Eye (tissue), 1 donor: ENCODE measurements at regions not wholly inside any gene's neighbourhood (a gene's known extent, or its start where the extent isn't known, plus 50 kb on each side); places are given as distances from the start of the nearest gene placed in this dataset.

Source experiments
- DNase-seq: peaks from one replicate; pipeline ENCODE4 v3.0.0-alpha.2; 2015

DNA sequence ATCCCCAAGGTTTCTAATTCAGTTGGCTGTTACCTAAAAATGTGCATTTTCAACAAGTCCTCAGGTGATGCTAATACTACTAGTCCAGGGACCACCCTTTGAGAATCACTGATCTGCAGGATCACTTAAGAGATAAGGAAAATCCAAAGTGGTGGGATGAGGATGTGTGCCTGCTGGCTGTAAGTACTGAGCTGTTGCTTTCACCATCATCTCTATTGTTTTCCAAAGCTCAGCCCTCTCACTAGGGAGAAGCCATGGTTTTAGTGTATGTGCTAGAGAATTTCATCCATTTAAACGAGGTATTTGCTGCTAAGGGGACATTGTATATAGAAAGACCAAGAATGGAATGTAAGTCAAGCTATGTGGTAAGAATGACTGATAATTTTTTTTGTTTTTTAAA lies 202.3 kb downstream of the KIF21A start:
- no peak for DNase-seq

DNA sequence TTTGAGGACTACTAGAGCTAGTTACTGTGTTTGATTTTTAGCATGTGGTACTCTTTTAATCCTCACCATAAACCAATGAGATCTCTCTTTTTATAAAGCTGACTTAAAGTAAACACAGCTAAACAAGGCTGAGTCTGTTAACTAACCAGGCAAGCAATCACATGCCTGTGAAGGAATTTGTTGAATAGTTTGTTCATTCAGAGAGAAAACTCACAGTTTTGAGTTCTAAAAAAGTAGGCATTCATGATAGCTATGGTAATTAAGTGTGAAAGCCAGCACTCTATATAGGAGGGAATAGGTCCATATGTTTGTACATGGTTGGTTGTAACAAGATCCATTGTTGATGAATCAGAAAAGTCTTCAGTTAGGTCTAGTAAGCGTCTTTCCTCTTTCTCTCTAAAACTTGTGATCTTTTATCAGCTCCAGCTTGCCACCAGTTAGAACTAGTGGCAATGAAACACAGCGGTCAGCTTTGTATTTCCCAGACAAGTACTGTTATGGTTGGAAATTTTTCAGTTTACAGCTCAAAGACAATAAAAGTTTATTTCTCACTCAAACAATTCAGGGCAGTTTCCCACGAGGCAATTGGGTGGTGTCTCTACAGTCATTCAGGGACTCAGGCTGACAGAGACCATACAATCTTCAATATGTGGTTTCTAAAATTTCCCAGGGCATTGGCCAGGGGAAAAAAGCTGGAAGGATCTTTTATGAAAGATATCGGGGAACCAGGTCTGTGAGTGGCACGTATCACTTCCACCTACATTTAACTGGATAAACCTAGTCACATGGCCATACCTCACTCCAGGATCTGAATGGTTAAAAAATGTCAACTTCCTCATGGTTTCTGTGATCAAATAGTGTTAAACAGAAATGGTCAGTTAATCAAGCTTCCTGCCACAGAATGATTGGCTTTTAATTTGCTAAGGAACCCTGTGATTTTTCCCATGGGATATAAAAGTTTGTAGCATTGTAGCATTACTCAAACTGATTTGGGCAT lies 203.1 kb downstream of the KIF21A start:
- DNase-seq, result peak; percentile 9

DNA sequence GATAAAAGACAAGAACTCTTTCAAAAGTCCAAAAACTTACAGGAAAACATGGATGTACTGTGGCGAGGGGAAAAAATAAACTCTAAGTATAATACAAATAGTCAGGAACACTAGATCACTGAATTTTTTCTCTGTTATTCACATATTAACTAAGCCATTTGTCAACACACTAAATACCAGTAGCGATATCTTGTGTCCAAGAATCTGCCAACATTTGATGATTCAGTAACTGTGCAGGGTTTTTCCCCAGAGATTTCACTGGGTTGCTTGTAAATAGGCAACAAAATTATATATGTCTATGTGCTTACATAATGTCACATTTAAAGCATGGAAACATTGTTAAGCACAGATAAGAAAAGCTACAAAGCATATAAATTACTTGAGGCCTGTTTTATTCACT lies 205.9 kb downstream of the KIF21A start:
- no peak for DNase-seq

DNA sequence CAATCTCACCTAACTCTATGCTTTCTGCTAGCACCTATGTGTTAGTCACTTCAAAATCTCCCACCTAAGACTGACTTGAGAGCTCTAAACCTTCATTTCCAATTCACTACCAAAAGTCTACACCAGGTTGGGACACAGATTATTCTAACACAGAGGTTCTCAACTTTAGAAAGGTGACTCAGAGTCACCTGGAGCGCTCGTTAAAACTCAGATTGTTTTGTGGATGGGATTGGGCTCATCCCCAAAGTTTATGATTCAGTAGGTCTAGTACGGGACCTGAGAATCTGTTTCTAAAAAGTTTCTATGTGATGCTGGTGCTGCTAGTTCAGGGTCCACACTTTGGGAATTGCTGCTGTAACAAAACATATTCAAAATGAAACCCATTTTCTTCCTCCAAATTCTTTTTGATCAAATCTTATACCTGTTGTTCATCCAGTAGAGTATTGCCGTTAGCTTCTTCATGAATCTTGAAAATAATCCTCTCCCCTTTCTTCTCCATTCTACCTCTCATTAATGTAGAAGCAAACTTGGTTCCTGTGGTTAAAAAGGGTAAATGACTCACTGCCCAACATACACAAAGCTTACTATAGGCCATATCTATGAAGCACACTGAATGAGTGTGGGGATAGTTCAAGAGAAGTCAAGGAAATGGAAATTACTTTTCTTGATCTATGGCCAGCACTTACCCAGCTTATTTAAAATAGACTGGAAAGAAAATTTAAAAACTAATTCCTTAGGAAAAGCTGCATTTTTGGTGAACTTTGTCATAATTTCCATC lies 206.7 kb downstream of the KIF21A start:
- no peak for DNase-seq

DNA sequence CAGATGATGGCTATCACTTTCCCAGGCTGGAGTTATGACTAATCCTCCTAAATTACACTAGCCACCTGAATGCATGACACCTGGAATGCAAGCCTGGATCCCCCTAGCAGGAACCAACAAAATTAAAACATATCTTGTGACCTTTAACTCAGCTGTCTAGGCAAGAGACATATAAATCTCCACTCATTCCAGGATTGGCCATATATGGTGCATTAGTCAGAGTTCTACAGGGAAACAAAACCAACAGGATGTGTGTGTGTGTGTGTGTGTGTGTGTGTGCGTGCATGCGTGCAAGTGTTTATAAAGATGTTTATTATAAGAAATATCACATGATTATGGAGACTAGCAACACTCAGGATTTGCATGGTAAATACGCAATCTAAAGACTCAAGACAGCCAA lies 212.8 kb downstream of the KIF21A start:
- no peak for DNase-seq

DNA sequence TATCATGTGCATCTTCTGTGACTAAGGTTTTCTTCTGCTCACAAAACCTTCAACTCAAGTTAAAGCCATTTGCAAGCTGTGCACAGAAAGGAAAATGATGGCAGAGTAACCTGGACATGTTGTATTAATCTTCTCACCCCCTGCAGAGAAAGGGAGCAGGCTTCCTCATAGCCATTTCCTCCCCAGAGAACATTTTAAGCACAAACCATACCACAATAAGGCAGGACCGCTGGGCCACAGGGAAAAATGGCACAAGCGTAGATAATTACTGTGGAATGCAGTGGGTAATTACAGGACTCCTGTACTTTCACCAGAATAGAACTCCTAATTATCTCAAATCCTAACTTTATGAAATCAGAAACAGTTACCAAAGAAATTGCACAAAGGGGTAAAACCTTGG lies 215.7 kb downstream of the KIF21A start:
- peak; percentile 42 for DNase-seq

DNA sequence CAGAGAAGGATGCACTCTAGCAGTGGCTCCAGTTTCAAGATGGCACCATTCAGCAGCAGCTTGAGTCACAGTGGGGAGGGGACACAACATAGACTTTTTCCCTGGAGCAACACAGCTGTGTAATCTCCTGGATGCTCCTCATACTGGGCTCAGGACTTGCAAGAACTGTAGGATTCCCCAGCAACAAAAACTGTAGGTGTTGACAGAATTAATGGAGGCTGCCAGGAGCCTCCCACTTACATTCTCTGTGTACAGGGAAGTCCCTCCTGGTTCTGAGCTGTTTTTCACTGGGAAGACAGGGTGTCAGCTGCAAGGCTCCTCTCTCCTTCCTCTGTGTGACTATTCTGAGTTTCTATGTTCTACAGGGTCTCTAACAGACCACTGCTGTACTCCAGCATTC lies 217.9 kb downstream of the KIF21A start:
- no peak for DNase-seq

DNA sequence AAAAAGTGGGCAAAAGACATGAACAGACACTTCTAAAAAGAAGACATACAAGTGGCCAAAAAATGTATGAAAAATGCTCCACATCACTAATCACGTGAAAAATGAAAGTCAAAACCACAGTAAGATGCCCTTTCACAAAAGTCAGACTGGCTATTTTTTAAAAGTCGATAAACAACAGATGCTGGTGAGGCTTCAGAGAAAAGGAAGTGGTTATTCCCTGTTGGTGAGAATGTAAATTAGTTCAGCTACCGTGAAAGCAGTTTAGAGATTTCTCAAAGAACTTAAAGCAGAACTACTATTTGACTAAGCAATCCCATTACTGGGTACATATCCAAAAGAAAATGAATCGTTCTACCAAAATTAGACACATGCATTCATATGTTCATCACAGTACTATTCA lies 237.0 kb downstream of the KIF21A start:
- DNase-seq, result no peak

DNA sequence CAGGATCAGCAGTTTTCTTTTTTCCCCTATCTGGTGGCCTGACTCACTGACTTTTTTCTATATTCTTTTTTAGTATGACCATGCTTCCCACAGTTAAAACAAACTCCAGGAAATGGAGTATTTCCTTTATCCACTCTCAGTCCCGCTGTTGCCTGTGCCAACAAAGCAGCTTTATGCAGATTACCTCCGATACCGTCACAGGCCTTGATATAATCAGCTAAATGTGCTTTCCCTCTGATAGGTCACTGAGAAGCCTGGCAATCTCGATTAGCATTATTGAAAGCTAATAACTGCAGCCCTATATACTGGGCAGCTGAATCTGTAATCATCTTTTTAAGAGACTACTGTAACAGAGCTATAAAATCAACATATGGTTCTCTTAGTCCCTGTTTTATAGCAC lies 243.6 kb downstream of the KIF21A start:
- no peak for DNase-seq

DNA sequence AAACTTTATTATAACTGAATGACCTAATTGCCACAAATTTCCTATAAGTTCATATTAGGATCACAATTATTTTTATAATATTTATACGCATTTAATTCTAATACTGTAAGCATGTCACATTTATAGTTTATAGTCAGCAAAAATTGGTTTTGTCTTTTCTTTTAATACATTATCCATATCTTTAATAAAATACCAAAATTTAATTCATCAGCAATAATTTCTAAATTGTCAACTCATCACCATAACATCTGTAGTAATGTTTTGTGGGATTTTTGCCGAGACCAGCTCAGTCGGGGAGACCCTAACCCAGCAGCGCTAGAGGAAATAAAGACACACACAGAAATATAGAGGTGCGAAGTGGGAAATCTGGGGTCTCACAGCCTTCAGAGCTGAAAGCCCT lies 254.2 kb downstream of the KIF21A start:
- DNase-seq, result no peak

DNA sequence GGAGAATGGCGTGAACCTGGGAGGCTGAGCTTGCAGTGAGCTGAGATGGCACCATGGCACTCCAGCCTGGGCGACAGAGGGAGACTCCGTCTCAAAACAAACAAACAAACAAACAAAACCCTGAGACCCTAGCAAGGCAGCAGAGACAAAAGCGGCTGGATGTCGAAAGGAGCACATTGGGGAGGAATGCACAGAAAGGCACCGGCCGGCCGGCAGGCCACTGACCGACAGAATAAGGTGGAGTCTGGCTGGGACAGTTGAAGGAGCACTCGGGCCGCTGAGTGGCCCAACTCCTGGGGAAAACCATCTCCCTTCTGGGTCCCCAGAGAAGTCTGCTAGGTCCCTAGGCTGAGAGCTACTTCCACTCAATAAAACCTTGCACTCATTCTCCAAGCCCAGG lies 256.2 kb downstream of the KIF21A start:
- DNase-seq, result no peak

DNA sequence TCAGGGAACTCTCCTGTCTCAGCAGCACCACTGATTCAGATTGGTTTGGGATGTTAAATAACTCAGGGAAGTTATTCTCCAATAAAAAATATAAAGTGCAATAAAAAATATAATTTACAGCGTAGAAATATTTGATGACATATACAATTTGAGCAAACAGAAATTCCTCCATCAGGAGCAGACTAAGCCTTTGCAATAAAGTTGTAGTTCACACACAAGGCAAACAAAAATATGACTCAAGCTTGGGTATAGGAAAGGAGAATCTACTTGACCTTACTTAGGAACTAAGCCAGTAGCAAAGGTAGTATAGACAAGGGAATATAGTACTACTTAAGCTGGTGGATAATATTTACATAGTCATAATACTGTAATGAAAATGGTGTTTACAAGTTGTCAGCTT lies 264.1 kb downstream of the KIF21A start:
- DNase-seq, result no peak

DNA sequence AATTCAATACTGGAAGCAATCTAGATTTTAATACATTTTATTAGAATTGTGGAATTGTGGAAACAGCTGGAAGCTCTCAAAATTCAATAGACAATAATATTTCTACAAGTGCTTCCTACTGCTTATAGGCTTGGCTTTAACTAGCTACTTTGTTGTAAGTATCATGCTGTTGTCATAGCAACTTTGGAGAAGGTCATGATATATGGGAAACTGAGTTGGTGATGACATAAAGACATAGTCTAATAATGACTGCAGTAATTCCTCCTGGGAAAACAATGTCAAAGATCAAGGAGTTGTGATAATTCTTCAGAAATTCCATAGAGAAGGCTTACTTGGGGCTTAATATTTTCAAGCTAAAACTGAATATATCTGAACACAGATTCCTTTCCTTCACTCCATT lies 266.6 kb downstream of the KIF21A start:
- DNase-seq, result peak; percentile 29

DNA sequence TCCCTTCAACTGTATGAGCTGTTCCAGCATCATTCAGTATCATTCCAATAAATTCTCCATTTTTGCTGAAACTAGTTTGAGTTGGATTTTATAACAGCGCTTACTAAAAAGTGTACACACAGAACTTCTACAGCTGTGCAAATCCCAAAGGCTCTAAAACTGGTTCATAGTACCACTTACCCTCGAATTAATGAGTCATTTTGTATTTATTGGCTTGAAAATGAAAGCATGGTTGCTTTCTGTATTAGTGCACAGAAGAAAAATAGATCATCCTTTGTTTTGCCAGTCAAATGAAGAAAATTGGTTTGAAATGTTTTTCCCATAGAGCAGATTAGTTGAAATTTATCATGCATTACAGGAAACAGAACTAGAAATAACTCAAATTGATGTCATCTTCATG lies 268.3 kb upstream of the CPNE8 start:
- no peak for DNase-seq

DNA sequence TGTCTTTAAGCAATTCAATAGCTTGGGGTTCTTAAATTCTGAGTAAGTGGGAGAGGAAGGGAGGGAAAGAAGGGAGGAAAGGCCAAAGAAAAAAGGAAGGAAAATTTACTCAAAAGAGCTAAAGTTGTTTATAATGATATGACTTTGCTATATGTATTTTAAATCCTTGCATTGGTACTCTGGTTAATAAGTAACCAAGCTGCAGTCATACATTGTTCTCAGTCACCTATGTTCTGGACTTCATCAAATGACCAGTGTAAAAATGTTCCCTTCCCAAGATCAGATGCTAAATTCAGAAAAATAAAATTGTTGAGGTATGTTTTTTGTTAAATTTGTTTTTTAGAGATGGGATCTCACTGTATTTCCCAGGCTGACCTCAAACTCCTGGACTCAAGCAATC lies 259.9 kb upstream of the CPNE8 start:
- no peak for DNase-seq

DNA sequence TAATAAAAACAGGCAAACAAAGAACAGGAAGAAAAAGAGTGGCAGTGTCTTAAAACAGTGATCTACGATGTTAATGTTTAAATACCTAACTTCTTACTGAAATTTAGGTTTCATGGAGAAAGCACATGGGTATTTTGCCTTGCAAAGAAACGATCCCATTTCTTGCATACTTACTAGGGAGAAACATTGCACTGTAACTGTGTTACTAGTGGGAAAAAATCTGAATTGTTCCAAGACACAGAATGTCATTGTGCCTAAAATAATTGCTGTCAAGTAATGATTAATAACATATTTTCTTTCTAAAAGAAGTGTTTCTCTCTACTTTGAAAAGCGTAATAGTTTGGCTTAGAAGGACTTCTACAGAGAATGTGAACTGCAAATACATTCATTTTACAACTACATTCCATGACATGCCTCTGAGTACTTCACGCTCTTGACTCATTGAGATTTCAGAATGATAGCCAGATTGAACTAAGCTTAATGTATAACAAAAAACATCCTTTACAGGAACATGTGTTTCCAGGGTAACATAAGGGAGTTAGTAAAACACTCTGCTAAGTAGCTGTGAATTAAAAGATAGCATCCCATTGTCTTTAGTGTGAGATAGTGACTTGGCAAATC lies 256.2 kb upstream of the CPNE8 start:
- no peak for DNase-seq

DNA sequence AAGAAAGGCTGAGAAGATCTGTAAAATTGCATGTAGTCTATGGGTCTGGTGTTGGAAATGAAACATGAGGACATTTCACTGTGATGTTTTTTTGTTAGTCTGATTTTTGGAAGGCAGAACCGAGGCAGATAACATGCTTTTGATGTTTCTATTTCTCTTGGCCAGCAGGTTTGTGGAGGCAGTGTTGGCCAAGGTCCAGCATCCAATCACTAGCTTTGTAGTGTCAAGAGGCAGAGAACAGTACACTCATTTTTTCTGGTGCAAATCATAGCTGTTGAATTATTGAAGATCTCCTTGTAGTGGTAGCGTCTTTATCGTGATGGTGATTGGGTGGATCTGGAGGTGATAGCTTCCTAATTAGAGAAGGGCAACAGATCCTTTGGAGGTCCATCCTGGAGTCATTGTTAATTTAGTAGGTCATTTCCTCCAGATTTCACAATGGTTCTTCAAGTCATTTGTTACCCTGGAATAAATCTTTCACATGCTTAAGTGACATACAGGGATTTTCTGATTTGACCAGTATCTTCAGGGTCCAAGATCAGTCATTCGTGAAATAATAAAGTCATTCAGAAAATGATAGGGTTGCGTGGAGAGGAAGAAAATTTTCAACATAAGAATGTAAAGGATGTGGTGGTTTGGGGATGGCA lies 252.4 kb upstream of the CPNE8 start:
- DNase-seq, result no peak

DNA sequence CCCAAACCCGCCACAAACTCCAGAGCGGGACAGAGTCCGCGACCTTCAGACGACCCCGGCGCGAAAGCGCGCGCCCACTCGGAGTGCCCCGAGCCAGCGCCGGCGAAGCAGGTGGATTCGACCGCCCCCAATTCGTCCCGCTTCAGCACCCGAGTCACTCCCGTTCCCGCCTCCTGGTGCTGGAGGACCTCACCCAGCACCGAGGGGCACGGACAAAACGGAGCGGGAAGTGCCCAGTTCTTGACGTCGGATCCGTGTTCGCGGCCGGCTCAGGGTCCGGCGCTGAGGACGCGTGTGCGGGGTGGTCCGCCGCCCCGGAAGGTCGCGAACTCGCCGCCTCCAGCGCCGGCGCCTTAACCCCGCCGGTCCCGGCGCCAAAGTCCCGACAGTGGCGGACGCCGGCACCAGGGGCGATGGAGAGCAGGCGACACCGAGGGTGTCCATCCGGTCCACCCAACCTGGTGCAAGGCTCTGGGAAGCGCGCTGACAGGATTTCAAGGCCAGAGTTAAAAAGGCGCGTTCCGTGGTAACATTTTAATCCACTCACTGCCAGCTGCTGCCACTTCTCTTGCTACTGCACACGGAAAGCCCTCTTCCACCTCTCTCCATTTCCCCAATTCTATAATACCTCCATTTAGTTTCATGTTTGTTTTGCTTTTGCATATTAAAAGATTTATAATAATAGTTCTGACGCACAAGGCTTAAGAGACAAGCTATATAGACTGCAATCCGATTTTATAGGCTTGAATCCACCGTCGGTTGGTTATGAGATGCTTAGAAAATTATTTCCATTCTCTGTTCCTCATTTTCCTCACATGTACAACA lies 240.0 kb upstream of the CPNE8 start:
- DNase-seq, result peak; percentile 72

DNA sequence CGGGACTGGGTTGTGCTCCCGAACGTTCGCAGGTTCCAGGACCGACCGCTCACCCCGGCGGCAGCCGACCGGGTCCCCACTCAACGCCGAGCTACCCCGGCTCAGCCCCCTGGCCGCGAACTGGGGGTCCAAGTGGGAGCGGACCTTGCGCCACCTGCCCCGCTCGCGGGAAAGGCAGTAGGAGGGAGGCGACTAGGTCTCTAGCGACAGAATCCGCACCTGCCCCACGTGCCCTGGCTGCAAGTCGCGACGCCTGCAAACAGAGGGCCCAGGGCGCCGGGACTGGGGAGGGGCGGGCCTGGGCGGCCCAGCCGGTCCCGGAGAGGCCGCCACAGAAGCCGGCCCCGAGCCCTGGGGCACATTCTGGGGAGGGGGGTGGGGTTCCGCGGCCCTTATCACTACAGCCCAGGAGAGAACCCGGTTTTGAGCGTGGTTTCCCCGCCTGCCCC lies 239.2 kb upstream of the CPNE8 start:
- DNase-seq, result peak; percentile 35

DNA sequence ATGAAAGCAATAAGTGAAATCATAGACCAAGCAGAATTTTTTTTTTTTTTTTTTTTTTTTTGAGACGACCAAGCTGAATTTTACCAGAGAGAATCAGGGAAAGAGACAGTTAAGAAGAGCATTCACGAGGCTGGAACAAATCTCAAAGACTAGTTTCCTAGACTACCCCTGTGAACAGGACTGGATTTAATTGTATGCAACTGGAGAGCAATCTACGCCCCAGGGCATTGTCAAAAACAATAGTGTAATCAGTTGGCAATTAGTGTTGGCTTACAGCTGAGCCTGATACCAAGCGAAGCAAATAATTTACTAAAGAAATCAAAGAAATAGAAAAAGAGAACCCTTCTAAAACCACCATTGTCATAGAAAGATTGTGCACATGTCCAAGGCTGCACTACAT lies 232.9 kb upstream of the CPNE8 start:
- DNase-seq, result no peak

DNA sequence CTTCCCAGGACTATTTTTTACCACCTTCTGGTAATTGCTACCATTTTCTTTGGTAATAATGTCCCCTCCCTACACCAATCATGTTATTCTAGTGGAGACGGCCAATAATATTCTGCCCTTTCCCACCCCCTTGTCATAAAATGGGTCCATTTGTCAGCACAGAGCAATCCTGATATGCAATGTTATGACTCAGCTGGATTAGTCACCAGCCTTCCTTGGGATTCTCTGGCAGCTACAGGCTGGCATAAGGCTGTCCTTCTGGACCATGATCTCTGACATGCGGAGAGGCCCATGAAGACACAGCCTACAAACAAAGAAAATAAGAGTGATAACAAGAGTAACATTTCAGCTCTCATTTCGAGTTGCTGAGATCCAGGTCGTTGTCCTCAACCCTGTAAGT lies 222.0 kb upstream of the CPNE8 start:
- no peak for DNase-seq

DNA sequence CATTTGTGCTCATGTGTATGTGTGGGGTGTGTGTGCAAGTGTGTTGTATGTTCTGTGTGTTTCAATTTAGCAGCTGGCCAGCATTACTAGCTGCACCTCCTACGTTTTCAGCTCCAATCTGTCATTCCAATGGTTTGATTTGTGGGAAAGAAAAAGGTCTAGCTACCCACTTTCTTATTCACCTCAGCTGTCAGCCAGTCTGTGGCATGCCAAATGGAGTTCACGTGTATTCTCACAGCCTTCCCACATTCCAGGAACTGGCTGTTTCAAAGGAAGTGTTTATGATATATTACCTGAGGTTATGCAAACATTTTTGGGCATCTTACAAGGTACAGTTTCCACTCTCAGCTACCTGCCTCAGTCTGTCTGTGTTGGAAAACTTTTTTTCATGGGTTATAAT lies 220.2 kb upstream of the CPNE8 start:
- DNase-seq, result no peak
